ENCODE measurements at regions not wholly inside any gene's neighbourhood (a gene's known extent, or its start where the extent isn't known, plus 50 kb on each side); places are given as distances from the start of the nearest gene placed in this dataset.
"Not testable (repeated sequence)": the region's sequence is repeated elsewhere in the genome, so short reads cannot be mapped to it uniquely, and the experiment has no call there.

- no peak for TF ChIP-seq CTCF (conservative IDR thresholded peaks at IDR 0.05)
- peaks cover 7% of the 10 kb centered on the region for H3K4me1 Mint-ChIP-seq
Observed at GRCh38 chr1:72954943-72955342, 672.6 kb upstream of the NEGR1 start.

GRCh38 chr1:72950900-72951299 lies 668.6 kb upstream of the NEGR1 start:
- not testable (repeated sequence) for H3K27me3 Mint-ChIP-seq (ENCODE audit: insufficient read depth); H3K4me3 ChIP-seq (ENCODE audit: low read length); H3K9ac ChIP-seq (ENCODE audit: extremely low read depth, low read length, poor library complexity, severe bottlenecking); H3K4me1 ChIP-seq (ENCODE audit: control insufficient read depth, insufficient read depth, low read length); H3K27ac ChIP-seq (ENCODE audit: low read depth, low read length); H3K9me3 ChIP-seq (ENCODE audit: control insufficient read depth, low read length); H3K36me3 Mint-ChIP-seq (ENCODE audit: low read depth); H3K9me3 Mint-ChIP-seq; H3K4me1 Mint-ChIP-seq; H3K27ac Mint-ChIP-seq; H3K36me3 ChIP-seq (ENCODE audit: control insufficient read depth, insufficient read depth, low read length); H3K27me3 ChIP-seq (ENCODE audit: control insufficient read depth, insufficient read depth, low read length, poor library complexity, severe bottlenecking); DNase-seq; H3K4me3 Mint-ChIP-seq
- WGBS, 2 experiments (ENCODE audit: insufficient coverage in 1 of 2, insufficient read length in 1 of 2) = 80 to 90% methylated on average over 1 to 3 of the region's 3 CpGs

More at GRCh38 chr1:72954943-72955342, 672.6 kb upstream of the NEGR1 start:
- Histone ChIP-seq H3K27ac (ENCODE audit: low read depth, low read length) (no peak overlapping the region), H3K27me3 (ENCODE audit: control insufficient read depth, insufficient read depth, low read length, poor library complexity, severe bottlenecking) (no peaks in the 10 kb centered on the region), H3K9ac (ENCODE audit: extremely low read depth, low read length, poor library complexity, severe bottlenecking) (no peak overlapping the region), H3K36me3 (ENCODE audit: control insufficient read depth, insufficient read depth, low read length) (no peaks in the 10 kb centered on the region), H3K4me1 (ENCODE audit: control insufficient read depth, insufficient read depth, low read length) (no peaks in the 10 kb centered on the region), H3K9me3 (ENCODE audit: control insufficient read depth, low read length) (no peaks in the 10 kb centered on the region), H3K4me3 (ENCODE audit: low read length) (no peak overlapping the region)
- Mint-ChIP-seq H3K27ac (no peak overlapping the region), H3K4me3 (no peak overlapping the region), H3K9me3 (no peaks in the 10 kb centered on the region), H3K36me3 (ENCODE audit: low read depth) (no peaks in the 10 kb centered on the region), H3K27me3 (ENCODE audit: insufficient read depth) (peaks cover 2% of the 10 kb centered on the region)
- DNase-seq = no peak

GRCh38 chr1:72946903-72947499 lies 664.7 kb upstream of the NEGR1 start:
- Mint-ChIP-seq H3K36me3 (ENCODE audit: low read depth) (no peaks in the 10 kb centered on the region), H3K27ac (no peak overlapping the region), H3K4me3 (no peak overlapping the region), H3K9me3 (no peaks in the 10 kb centered on the region), H3K4me1 (peaks cover 17% of the 10 kb centered on the region), H3K27me3 (ENCODE audit: insufficient read depth) (peaks cover 2% of the 10 kb centered on the region)
- no peak for DNase-seq
- no peak overlapping the region for H3K4me3 ChIP-seq (ENCODE audit: low read length)
- no peak for TF ChIP-seq CTCF (conservative IDR thresholded peaks at IDR 0.05)
- H3K9me3 ChIP-seq (ENCODE audit: control insufficient read depth, low read length) = no peaks in the 10 kb centered on the region
- no peaks in the 10 kb centered on the region for H3K4me1 ChIP-seq (ENCODE audit: control insufficient read depth, insufficient read depth, low read length)
- no peak overlapping the region for H3K27ac ChIP-seq (ENCODE audit: low read depth, low read length)
- H3K27me3 ChIP-seq (ENCODE audit: control insufficient read depth, insufficient read depth, low read length, poor library complexity, severe bottlenecking) = no peaks in the 10 kb centered on the region
- H3K9ac ChIP-seq (ENCODE audit: extremely low read depth, low read length, poor library complexity, severe bottlenecking) = no peak overlapping the region
- H3K36me3 ChIP-seq (ENCODE audit: control insufficient read depth, insufficient read depth, low read length) = no peaks in the 10 kb centered on the region
- WGBS, 2 experiments (ENCODE audit: insufficient coverage in 1 of 2, insufficient read length in 1 of 2) = 33 to 63% methylated on average over 1 to 3 of the region's 3 CpGs

GRCh38 chr1:72942008-72942407 lies 659.7 kb upstream of the NEGR1 start:
- TF ChIP-seq CTCF (conservative IDR thresholded peaks at IDR 0.05) = no peak
- H3K4me1 ChIP-seq (ENCODE audit: control insufficient read depth, insufficient read depth, low read length) = no peaks in the 10 kb centered on the region

More at GRCh38 chr1:72942008-72942407, 659.7 kb upstream of the NEGR1 start:
- Histone ChIP-seq H3K9me3 (ENCODE audit: control insufficient read depth, low read length) (no peaks in the 10 kb centered on the region), H3K27ac (ENCODE audit: low read depth, low read length) (no peak overlapping the region), H3K36me3 (ENCODE audit: control insufficient read depth, insufficient read depth, low read length) (no peaks in the 10 kb centered on the region), H3K27me3 (ENCODE audit: control insufficient read depth, insufficient read depth, low read length, poor library complexity, severe bottlenecking) (no peaks in the 10 kb centered on the region), H3K9ac (ENCODE audit: extremely low read depth, low read length, poor library complexity, severe bottlenecking) (no peak overlapping the region), H3K4me3 (ENCODE audit: low read length) (no peak overlapping the region)
- Mint-ChIP-seq H3K27me3 (ENCODE audit: insufficient read depth) (no peaks in the 10 kb centered on the region), H3K36me3 (ENCODE audit: low read depth) (no peaks in the 10 kb centered on the region), H3K4me3 (no peak overlapping the region), H3K4me1 (peaks cover 15% of the 10 kb centered on the region), H3K27ac (no peak overlapping the region), H3K9me3 (no peaks in the 10 kb centered on the region)
- no peak for DNase-seq
- 75 to 84% methylated on average over 2 of the region's 2 CpGs for WGBS, 2 experiments (ENCODE audit: insufficient coverage in 1 of 2, insufficient read length in 1 of 2)

Data from endodermal cell (in vitro differentiated cells).